OCI-LY3 (cell line): ENCODE measurements at regions not wholly inside any gene's neighbourhood (a gene's known extent, or its start where the extent isn't known, plus 50 kb on each side); places are given as distances from the start of the nearest gene placed in this dataset.

Experiments used
- EZH2phosphoT487 ChIP-seq: fragments of 200-600 bp; shearing (Covaris generic); IDR thresholded peaks from 2 replicates; pipeline ENCODE4 v1.6.1; 2018; ENCODE audit warnings: antibody characterized with exemption, mixed run types, low read depth
- TF ChIP-seq, protein P1 (sequence below): fragments of 200-600, 300-600 bp; sonication (generic); IDR thresholded peaks from 2 replicates; pipeline ENCODE4 v1.5.1; 2014; ENCODE audit warnings: antibody characterized with exemption, low read length, low read depth

DNA sequence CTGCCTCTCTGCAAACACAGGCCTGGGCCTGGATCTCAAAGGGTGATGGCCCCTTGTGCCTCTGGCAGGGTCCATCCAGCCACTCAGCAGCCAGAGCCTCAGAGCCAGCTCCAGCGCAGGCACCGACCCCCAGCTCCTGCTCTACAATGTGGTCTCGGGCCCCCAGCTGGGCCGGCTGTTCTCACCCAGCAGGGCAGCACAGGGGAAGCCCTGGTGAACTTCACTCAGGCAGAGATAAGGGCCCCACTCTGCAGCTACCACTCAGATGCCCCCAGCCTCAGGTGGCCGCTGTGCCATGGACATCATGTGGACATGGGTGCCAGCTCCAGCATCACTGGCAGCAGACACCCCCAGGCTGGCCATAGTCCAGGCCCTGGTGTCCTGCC lies 173.1 kb downstream of the TBC1D2B start:
- TF ChIP-seq, protein P1, sequence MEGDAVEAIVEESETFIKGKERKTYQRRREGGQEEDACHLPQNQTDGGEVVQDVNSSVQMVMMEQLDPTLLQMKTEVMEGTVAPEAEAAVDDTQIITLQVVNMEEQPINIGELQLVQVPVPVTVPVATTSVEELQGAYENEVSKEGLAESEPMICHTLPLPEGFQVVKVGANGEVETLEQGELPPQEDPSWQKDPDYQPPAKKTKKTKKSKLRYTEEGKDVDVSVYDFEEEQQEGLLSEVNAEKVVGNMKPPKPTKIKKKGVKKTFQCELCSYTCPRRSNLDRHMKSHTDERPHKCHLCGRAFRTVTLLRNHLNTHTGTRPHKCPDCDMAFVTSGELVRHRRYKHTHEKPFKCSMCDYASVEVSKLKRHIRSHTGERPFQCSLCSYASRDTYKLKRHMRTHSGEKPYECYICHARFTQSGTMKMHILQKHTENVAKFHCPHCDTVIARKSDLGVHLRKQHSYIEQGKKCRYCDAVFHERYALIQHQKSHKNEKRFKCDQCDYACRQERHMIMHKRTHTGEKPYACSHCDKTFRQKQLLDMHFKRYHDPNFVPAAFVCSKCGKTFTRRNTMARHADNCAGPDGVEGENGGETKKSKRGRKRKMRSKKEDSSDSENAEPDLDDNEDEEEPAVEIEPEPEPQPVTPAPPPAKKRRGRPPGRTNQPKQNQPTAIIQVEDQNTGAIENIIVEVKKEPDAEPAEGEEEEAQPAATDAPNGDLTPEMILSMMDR = no peak
- TF ChIP-seq EZH2phosphoT487 = no peak
